ENCODE measurements at regions not wholly inside any gene's neighbourhood (a gene's known extent, or its start where the extent isn't known, plus 50 kb on each side); places are given as distances from the start of the nearest gene placed in this dataset.
"Not testable (repeated sequence)": the region's sequence is repeated elsewhere in the genome, so short reads cannot be mapped to it uniquely, and the experiment has no call there.

DNA sequence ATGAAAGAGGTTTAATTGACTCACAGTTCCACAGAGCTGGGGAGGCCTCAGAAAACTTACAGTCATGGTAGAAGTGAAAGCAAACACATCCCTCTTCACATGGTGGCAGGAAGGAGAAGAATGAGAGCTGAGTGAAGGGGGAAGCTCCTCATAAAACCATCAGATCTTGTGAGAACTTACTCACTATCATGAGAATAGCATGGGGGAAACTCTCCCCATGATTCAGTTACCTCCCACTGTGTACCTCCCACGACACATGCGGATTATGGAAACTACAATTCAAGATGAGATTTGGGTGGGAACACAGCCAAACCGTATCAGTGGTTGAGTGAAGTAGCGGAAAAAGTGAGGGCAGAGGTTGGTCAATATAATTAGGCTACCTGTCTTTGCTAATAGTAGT lies 538.3 kb downstream of the KIF2B start:
- TF ChIP-seq EZH2phosphoT487 (IDR thresholded peaks at IDR 0.05; ENCODE audit: borderline replicate concordance); CEBPB (IDR thresholded peaks at IDR 0.05; ENCODE audit: low read depth): not testable (repeated sequence)
- TF ChIP-seq, protein P1, sequence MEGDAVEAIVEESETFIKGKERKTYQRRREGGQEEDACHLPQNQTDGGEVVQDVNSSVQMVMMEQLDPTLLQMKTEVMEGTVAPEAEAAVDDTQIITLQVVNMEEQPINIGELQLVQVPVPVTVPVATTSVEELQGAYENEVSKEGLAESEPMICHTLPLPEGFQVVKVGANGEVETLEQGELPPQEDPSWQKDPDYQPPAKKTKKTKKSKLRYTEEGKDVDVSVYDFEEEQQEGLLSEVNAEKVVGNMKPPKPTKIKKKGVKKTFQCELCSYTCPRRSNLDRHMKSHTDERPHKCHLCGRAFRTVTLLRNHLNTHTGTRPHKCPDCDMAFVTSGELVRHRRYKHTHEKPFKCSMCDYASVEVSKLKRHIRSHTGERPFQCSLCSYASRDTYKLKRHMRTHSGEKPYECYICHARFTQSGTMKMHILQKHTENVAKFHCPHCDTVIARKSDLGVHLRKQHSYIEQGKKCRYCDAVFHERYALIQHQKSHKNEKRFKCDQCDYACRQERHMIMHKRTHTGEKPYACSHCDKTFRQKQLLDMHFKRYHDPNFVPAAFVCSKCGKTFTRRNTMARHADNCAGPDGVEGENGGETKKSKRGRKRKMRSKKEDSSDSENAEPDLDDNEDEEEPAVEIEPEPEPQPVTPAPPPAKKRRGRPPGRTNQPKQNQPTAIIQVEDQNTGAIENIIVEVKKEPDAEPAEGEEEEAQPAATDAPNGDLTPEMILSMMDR (IDR thresholded peaks at IDR 0.05 in 2 of 3, conservative IDR thresholded peaks at IDR 0.05 in 1 of 3; ENCODE audit: borderline replicate concordance in 1 of 3, insufficient read depth in 1 of 3, low read depth in 2 of 3, low read length in 2 of 3): not testable (repeated sequence)
- TF ChIP-seq, protein P2, sequence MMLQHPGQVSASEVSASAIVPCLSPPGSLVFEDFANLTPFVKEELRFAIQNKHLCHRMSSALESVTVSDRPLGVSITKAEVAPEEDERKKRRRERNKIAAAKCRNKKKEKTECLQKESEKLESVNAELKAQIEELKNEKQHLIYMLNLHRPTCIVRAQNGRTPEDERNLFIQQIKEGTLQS (IDR thresholded peaks at IDR 0.05): not testable (repeated sequence)
